ENCODE measurements at regions not wholly inside any gene's neighbourhood (a gene's known extent, or its start where the extent isn't known, plus 50 kb on each side); places are given as distances from the start of the nearest gene placed in this dataset.

DNA sequence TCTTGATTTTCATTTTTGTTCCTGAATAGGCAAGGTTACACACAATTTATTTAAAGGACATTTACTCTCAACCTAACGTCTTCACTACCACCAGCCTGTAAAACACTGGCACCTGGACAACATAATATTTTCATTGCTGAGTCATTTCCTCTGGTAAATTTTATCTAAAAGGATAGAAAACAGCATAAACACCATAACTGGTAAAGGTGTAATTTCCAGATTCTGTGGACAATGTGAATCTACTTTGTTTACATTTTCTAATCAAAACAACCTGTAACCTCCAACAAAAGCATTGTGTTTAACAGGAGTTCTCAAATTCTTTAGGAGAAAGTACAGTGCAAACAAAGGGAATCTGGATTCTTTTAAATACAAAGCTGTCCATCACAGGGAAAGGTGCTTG is 472.0 kb upstream of the AKR1E2 start:
- TF ChIP-seq, protein P1, sequence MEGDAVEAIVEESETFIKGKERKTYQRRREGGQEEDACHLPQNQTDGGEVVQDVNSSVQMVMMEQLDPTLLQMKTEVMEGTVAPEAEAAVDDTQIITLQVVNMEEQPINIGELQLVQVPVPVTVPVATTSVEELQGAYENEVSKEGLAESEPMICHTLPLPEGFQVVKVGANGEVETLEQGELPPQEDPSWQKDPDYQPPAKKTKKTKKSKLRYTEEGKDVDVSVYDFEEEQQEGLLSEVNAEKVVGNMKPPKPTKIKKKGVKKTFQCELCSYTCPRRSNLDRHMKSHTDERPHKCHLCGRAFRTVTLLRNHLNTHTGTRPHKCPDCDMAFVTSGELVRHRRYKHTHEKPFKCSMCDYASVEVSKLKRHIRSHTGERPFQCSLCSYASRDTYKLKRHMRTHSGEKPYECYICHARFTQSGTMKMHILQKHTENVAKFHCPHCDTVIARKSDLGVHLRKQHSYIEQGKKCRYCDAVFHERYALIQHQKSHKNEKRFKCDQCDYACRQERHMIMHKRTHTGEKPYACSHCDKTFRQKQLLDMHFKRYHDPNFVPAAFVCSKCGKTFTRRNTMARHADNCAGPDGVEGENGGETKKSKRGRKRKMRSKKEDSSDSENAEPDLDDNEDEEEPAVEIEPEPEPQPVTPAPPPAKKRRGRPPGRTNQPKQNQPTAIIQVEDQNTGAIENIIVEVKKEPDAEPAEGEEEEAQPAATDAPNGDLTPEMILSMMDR (IDR thresholded peaks at IDR 0.05; ENCODE audit: extremely low read depth in 1 of 2, insufficient read depth in 1 of 2, low read depth in 1 of 2, low read length in 2 of 2) = no peak
- TF ChIP-seq, protein P2, sequence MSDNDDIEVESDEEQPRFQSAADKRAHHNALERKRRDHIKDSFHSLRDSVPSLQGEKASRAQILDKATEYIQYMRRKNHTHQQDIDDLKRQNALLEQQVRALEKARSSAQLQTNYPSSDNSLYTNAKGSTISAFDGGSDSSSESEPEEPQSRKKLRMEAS (IDR thresholded peaks at IDR 0.05; ENCODE audit: insufficient read depth, insufficient read length) = no peak
- no peak for TF ChIP-seq POLR2A (IDR thresholded peaks at IDR 0.05; ENCODE audit: low read depth, low read length)
- TF ChIP-seq MYC (IDR thresholded peaks at IDR 0.05; ENCODE audit: low read depth, low read length) = no peak
- peak; percentile 30 for TF ChIP-seq POLR2AphosphoS5 (IDR thresholded peaks at IDR 0.05; ENCODE audit: insufficient read depth, low read depth, low read length)
- TF ChIP-seq JUN (IDR thresholded peaks at IDR 0.05; ENCODE audit: borderline replicate concordance, insufficient read depth, insufficient read length, low read depth) = peak; percentile 87
- peak; percentile 46 for TF ChIP-seq GATA2 (IDR thresholded peaks at IDR 0.05; ENCODE audit: insufficient read depth, insufficient read length, low read depth, low read length)
